ENCODE measurements at regions not wholly inside any gene's neighbourhood (a gene's known extent, or its start where the extent isn't known, plus 50 kb on each side); places are given as distances from the start of the nearest gene placed in this dataset.

- CTCF ChIA-PET: no interaction called here
- no peak overlapping the region for H3K27ac Mint-ChIP-seq
These were observed 253.6 kb upstream of the FLRT2 start for GRCh38 chr14:85276161-85276978.

GRCh38 chr14:85276979-85277228 is 253.0 kb upstream of the FLRT2 start:
- Mint-ChIP-seq H3K4me3 (no peak overlapping the region), H3K27me3 (no peaks in the 10 kb centered on the region), H3K27ac (no peak overlapping the region), H3K4me1 (no peaks in the 10 kb centered on the region), H3K36me3 (no peaks in the 10 kb centered on the region), H3K9me3 (ENCODE audit: low read depth) (peaks cover 10% of the 10 kb centered on the region)
- CTCF ChIA-PET: no interaction called here
- ATAC-seq (no peak), DNase-seq (no peak)

More at GRCh38 chr14:85276161-85276978, 253.6 kb upstream of the FLRT2 start:
- Mint-ChIP-seq H3K4me1 (no peaks in the 10 kb centered on the region), H3K27me3 (no peaks in the 10 kb centered on the region), H3K4me3 (no peak overlapping the region), H3K36me3 (no peaks in the 10 kb centered on the region), H3K9me3 (ENCODE audit: low read depth) (peaks cover 10% of the 10 kb centered on the region)
- DNase-seq: no peak
- no peak for ATAC-seq

GRCh38 chr14:85279407-85279806 is 250.5 kb upstream of the FLRT2 start:
- Mint-ChIP-seq H3K36me3 (no peaks in the 10 kb centered on the region), H3K27me3 (no peaks in the 10 kb centered on the region), H3K4me1 (no peaks in the 10 kb centered on the region), H3K27ac (no peak overlapping the region), H3K4me3 (no peak overlapping the region), H3K9me3 (ENCODE audit: low read depth) (peaks cover 7% of the 10 kb centered on the region)
- ATAC-seq (no peak), DNase-seq (no peak)
- CTCF ChIA-PET: no interaction called here

- H3K27ac Mint-ChIP-seq: no peak overlapping the region
- CTCF ChIA-PET: no interaction called here
- H3K4me3 Mint-ChIP-seq: no peak overlapping the region
- H3K9me3 Mint-ChIP-seq (ENCODE audit: low read depth): peaks cover 7% of the 10 kb centered on the region
- DNase-seq: no peak
- H3K36me3 Mint-ChIP-seq: no peaks in the 10 kb centered on the region
- ATAC-seq: no peak
- H3K4me1 Mint-ChIP-seq: no peaks in the 10 kb centered on the region
- H3K27me3 Mint-ChIP-seq: no peaks in the 10 kb centered on the region
These were observed 249.9 kb upstream of the FLRT2 start for GRCh38 chr14:85280074-85280473.

- no peak overlapping the region for H3K27ac Mint-ChIP-seq
- H3K9me3 Mint-ChIP-seq (ENCODE audit: low read depth): peaks cover 5% of the 10 kb centered on the region
- no peak for DNase-seq
- ATAC-seq: no peak
- H3K4me3 Mint-ChIP-seq: no peak overlapping the region
- no peaks in the 10 kb centered on the region for H3K27me3 Mint-ChIP-seq
- CTCF ChIA-PET: no interaction called here
- no peaks in the 10 kb centered on the region for H3K36me3 Mint-ChIP-seq
- no peaks in the 10 kb centered on the region for H3K4me1 Mint-ChIP-seq
These were observed 248.0 kb upstream of the FLRT2 start for GRCh38 chr14:85281921-85282320.

- Mint-ChIP-seq H3K27me3 (no peaks in the 10 kb centered on the region), H3K4me3 (no peak overlapping the region), H3K27ac (no peak overlapping the region), H3K36me3 (no peaks in the 10 kb centered on the region), H3K9me3 (ENCODE audit: low read depth) (peaks cover 9% of the 10 kb centered on the region), H3K4me1 (no peaks in the 10 kb centered on the region)
- CTCF ChIA-PET: no interaction called here
- ATAC-seq: no peak
- no peak for DNase-seq
These were observed 241.9 kb upstream of the FLRT2 start for GRCh38 chr14:85288041-85288440.

- Mint-ChIP-seq H3K4me3 (no peak overlapping the region), H3K9me3 (ENCODE audit: low read depth) (peaks cover 9% of the 10 kb centered on the region), H3K4me1 (no peaks in the 10 kb centered on the region), H3K36me3 (no peaks in the 10 kb centered on the region), H3K27me3 (no peaks in the 10 kb centered on the region), H3K27ac (no peak overlapping the region)
- DNase-seq (no peak), ATAC-seq (no peak)
- CTCF ChIA-PET: no interaction called here
These were observed 238.2 kb upstream of the FLRT2 start for GRCh38 chr14:85291731-85292130.

- Mint-ChIP-seq H3K9me3 (ENCODE audit: low read depth) (peaks cover 2% of the 10 kb centered on the region), H3K4me3 (no peak overlapping the region), H3K27ac (no peak overlapping the region), H3K27me3 (no peaks in the 10 kb centered on the region), H3K36me3 (no peaks in the 10 kb centered on the region), H3K4me1 (no peaks in the 10 kb centered on the region)
- no peak for ATAC-seq
- no peak for DNase-seq
- CTCF ChIA-PET: no interaction called here
These were observed 236.2 kb upstream of the FLRT2 start for GRCh38 chr14:85293612-85294234.

GRCh38 chr14:85295318-85295717 is 234.6 kb upstream of the FLRT2 start:
- no peaks in the 10 kb centered on the region for H3K4me1 Mint-ChIP-seq
- H3K4me3 Mint-ChIP-seq: no peak overlapping the region
- CTCF ChIA-PET: no interaction called here
- DNase-seq: no peak
- no peaks in the 10 kb centered on the region for H3K27me3 Mint-ChIP-seq
- no peaks in the 10 kb centered on the region for H3K36me3 Mint-ChIP-seq
- H3K9me3 Mint-ChIP-seq (ENCODE audit: low read depth): peaks cover 4% of the 10 kb centered on the region
- no peak overlapping the region for H3K27ac Mint-ChIP-seq
- no peak for ATAC-seq

GRCh38 chr14:85296456-85297210 is 233.3 kb upstream of the FLRT2 start:
- Mint-ChIP-seq H3K4me1 (no peaks in the 10 kb centered on the region), H3K9me3 (ENCODE audit: low read depth) (peaks cover 4% of the 10 kb centered on the region), H3K4me3 (no peak overlapping the region), H3K27me3 (no peaks in the 10 kb centered on the region), H3K36me3 (no peaks in the 10 kb centered on the region), H3K27ac (no peak overlapping the region)
- CTCF ChIA-PET: no interaction called here
- ATAC-seq (no peak), DNase-seq (no peak)

- ATAC-seq: no peak
- CTCF ChIA-PET: no interaction called here
- no peaks in the 10 kb centered on the region for H3K4me1 Mint-ChIP-seq
These were observed 229.8 kb upstream of the FLRT2 start for GRCh38 chr14:85300107-85300506.

GRCh38 chr14:85301506-85301905 is 228.4 kb upstream of the FLRT2 start:
- ATAC-seq: no peak
- Mint-ChIP-seq H3K9me3 (ENCODE audit: low read depth) (peaks cover 6% of the 10 kb centered on the region), H3K27ac (no peak overlapping the region), H3K4me1 (no peaks in the 10 kb centered on the region), H3K27me3 (no peaks in the 10 kb centered on the region), H3K36me3 (no peaks in the 10 kb centered on the region), H3K4me3 (no peak overlapping the region)
- CTCF ChIA-PET: no interaction called here
- DNase-seq: no peak

More at GRCh38 chr14:85300107-85300506, 229.8 kb upstream of the FLRT2 start:
- no peaks in the 10 kb centered on the region for H3K27me3 Mint-ChIP-seq
- no peak for DNase-seq
- no peak overlapping the region for H3K4me3 Mint-ChIP-seq
- H3K27ac Mint-ChIP-seq: no peak overlapping the region
- no peaks in the 10 kb centered on the region for H3K36me3 Mint-ChIP-seq
- H3K9me3 Mint-ChIP-seq (ENCODE audit: low read depth): peaks cover 4% of the 10 kb centered on the region

GRCh38 chr14:85306024-85306423 is 223.9 kb upstream of the FLRT2 start:
- no peaks in the 10 kb centered on the region for H3K36me3 Mint-ChIP-seq
- ATAC-seq (no peak), DNase-seq (no peak)
- H3K27me3 Mint-ChIP-seq: no peaks in the 10 kb centered on the region
- H3K27ac Mint-ChIP-seq: no peak overlapping the region
- peaks cover 14% of the 10 kb centered on the region for H3K9me3 Mint-ChIP-seq (ENCODE audit: low read depth)
- CTCF ChIA-PET: no interaction called here
- no peaks in the 10 kb centered on the region for H3K4me1 Mint-ChIP-seq
- no peak overlapping the region for H3K4me3 Mint-ChIP-seq

Data from activated CD8-positive, alpha-beta memory T cell treated with anti-CD3 and anti-CD28 coated beads, Interleukin-2, amount 10 ng/mL, durations not matched to agents 7 days and 5 days (primary cell).